HepG2 (cell line): ENCODE measurements at regions not wholly inside any gene's neighbourhood (a gene's known extent, or its start where the extent isn't known, plus 50 kb on each side); places are given as distances from the start of the nearest gene placed in this dataset.
A peak's percentile ranks its signal among the peaks of the same experiment; 100 is the strongest.

ENCODE experiments used
- BORCS8-MEF2B ChIP-seq: sonication (generic); formaldehyde crosslinking; IDR thresholded peaks from 2 replicates; pipeline ENCODE4 v1.8.0; 2022; ENCODE audit warnings: mild to moderate bottlenecking, missing genetic modification reagents
- CTCF ChIP-seq: sonication (generic); formaldehyde crosslinking; IDR thresholded peaks from 2 replicates; pipeline ENCODE4 v1.5.0; 2020; ENCODE audit warnings: mild to moderate bottlenecking, missing genetic modification reagents, moderate library complexity
- FOXC1 ChIP-seq: sonication (generic); formaldehyde crosslinking; IDR thresholded peaks from 2 replicates; pipeline ENCODE4 v1.8.0; 2022; ENCODE audit warnings: mild to moderate bottlenecking, missing genetic modification reagents, borderline replicate concordance
- PATZ1 ChIP-seq: sonication (generic); formaldehyde crosslinking; IDR thresholded peaks from 2 replicates; pipeline ENCODE4 v1.4.0; 2020; ENCODE audit warnings: missing genetic modification reagents
- RAD21 ChIP-seq: fragments of 450-650 bp; formaldehyde crosslinking; IDR thresholded peaks from 2 replicates; pipeline ENCODE4 v1.5.0; 2020; ENCODE audit warnings: mild to moderate bottlenecking
- RFX5 ChIP-seq: IDR thresholded peaks from 2 replicates; pipeline ENCODE4 v1.6.1; 2011; ENCODE audit warnings: low read depth, low read length, improper control_type of control experiment
- TFAP4 ChIP-seq: sonication (generic); IDR thresholded peaks from 2 replicates; pipeline ENCODE4 v1.6.1; 2016; ENCODE audit warnings: low read depth, borderline replicate concordance
- ZFP1 ChIP-seq: IDR thresholded peaks from 2 replicates; pipeline ENCODE4 v1.6.1; 2016
- ZNF274 ChIP-seq: sonication (generic); formaldehyde crosslinking; IDR thresholded peaks from 2 replicates; pipeline ENCODE4 v1.5.1; 2020; ENCODE audit warnings: mild to moderate bottlenecking, missing genetic modification reagents
- ZNF740 ChIP-seq: sonication (generic); formaldehyde crosslinking; IDR thresholded peaks from 2 replicates; pipeline ENCODE4 v1.4.0; 2020; ENCODE audit warnings: missing genetic modification reagents

GRCh38 chr11:14584595-14584994, 59.0 kb upstream of the PDE3B start:
- TF ChIP-seq CTCF (CRISPR knock-in tag) (no peak), FOXC1 (no peak), ZNF274 (CRISPR knock-in tag) (no peak), PATZ1 (CRISPR knock-in tag) (no peak), RFX5 (no peak), ZFP1 (no peak), TFAP4 (peak; percentile 99), BORCS8-MEF2B (CRISPR knock-in tag) (peak; percentile 52; the same call in 1 of the 2 replicates), RAD21 (no peak), ZNF740 (no peak)
